ENCODE measurements at regions not wholly inside any gene's neighbourhood (a gene's known extent, or its start where the extent isn't known, plus 50 kb on each side); places are given as distances from the start of the nearest gene placed in this dataset.

DNA sequence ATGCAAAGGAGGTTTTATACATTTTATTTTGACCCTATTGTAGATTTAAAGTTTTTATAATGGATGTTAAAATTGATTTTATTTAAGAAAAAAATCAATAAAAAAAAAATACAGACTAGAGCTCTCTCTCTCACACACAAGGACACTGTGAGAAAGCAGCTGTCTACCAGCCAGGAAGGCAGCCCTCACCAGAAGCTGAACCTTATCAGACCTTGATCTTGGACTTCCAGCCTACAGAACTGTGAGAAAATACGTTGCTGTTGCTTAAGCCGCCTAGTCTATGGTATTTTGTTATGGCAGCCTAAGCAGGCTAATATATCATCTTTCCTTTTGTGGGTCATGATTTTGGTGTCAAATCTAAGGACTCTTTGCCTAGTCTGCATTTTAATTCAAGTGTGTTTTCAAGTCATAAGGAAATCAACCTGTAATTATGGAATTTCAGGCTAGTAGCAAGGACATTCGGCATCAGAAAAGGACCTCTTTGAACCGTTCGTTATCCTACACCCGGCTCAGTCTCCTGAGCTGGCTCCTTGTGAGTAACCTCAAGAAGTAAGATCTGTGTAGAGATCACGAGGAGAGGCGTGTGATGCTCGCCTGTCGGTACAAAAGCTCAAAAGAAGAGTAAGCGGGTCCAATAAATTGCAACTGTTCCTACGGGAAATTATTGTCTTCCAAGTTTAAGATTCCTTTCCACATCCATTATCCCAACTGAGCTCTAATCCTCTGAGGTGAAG lies 98.2 kb downstream of the PDCL3 start:
- DNase-seq: no peak

GRCh38 chr2:100662866-100663265 lies 100.1 kb downstream of the PDCL3 start:
- no peak for DNase-seq

DNA sequence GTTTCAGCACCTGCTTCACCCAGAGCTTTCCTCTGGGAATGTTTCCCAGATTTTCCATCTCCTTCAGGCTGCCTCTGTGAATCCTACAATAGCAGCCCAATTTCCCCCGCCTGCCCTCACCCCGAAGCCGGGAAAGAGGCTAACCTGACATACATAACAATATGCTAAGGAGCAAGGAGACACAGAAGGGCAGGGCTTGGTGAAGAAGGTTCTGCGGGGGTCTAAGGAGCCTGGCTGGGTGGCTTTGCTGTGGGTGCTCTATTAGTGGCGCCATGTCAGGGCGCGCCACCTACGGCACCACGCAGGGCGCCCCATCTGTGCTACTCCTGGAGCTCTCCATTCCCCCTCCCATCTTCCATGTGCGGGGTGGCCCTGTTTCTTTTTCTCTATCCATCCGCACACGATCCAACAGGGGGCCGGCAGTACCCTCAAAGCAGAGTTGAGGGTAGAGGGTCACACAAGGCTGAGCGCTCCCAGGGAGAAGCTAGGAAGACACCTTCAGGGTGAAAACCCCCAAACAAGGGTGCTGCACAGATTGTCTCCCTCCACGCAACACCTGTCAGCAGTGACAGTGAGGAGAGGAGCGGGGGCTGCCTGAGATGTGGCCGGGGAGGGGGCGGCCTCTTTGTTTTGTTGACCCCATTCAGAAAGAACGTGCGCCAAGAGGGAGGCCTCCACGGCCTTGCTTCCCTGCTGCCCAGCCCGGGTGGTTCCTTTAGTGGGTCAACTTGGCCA lies 101.4 kb downstream of the PDCL3 start:
- DNase-seq: no peak

- no peak for DNase-seq
Observed at GRCh38 chr2:100664756-100665101, 101.9 kb downstream of the PDCL3 start.

DNA sequence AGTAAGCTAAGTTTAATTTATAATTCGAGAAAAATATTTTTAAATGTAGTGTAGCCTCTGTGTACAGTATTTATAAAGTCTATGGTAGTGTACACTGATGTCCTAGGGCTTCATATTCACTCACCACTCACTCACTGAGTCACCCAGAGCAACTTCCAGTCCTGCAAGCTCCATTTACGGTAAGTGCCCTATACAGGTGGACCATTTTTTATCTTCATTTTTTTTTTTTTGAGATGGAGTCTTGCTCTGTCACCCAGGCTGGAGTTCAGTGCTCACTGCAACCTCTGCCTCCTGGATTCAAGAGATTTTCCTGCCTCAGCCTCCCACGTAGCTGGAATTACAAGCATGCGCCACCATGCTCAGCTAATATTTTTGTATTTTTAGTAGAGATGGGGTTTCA lies 104.2 kb downstream of the PDCL3 start:
- DNase-seq: no peak

- no peak for DNase-seq
Observed at GRCh38 chr2:100667801-100668200, 105.0 kb downstream of the PDCL3 start.

DNA sequence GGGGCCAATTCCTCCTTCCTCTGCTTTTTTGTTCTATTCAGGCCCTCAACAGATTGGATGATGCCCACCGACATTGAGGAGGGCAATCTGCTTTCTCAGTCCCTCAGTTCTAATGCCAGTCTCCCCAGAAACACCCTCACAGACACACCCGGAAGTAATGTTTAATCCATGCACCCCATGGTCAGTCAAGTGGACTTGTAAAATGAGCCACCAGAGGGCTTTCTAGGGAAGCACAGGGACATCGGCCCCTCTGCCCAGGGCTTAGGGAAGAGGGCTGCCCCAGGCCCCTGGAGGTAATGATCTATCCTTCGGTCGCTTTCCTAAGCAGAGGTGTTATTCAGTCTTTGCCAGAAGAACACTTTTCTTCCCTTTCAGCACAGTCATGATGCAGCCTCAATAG lies 107.4 kb downstream of the PDCL3 start:
- DNase-seq: no peak

GRCh38 chr2:100673115-100673514 lies 110.3 kb downstream of the PDCL3 start:
- no peak for DNase-seq

DNA sequence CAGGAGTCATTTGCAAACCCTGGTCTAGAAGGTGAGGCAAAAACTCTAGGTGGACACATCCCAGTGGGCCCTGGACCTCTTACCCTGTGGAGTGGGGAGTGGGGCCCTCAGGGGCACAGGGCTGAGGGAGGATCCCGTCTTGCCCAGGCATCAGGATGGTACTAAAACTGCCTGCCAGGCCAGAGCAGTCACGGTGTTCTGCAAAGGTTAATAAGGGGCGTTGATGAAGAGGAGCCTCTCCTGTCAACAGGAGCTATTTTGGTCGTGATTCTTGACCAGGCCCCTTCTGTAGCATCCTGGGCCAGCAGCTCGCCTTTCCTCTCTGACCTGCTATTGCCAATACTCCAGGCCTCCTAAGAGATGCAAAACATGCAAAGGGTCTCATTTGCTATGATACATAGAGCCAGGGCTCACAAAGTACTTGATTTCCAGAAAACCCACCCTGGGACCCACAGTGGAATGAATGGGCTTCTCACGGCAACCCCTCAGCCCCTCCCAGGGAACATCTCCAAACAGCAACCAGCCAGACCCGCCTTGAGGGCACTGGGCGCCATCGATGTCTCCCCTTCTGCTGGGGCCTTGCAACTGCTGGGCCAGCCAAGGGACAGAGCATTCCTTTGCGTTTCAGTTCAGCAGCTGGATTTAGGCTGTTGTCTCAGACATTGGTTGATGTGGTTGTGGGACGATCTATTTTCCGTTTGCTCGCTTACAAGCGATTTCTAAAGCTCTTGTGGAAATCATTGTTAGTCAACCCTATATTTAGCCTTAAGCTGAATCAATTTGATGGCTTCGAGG lies 111.1 kb downstream of the PDCL3 start:
- no peak for DNase-seq

- DNase-seq: no peak
Observed at GRCh38 chr2:100674666-100675065, 111.9 kb downstream of the PDCL3 start.

DNA sequence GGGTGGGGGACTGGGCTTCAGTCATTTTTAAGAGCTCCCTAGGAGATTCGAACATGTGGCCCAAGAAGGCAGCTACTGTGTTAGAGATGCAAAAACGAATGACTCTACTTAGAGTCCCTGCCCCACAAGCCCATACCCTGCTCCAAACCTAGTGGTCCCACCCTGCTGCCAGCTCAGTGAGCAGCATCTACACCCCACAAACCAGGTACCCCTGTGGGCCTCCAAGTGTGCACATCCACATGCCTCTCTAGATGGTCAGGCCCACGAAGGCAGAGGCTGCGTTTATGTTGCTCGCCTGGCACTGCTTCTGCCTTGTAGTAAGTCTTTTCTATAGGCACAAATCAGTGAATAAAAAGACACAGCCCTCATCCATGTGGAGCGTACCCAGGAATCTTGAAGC lies 112.6 kb downstream of the PDCL3 start:
- DNase-seq: no peak

- DNase-seq: no peak
Observed at GRCh38 chr2:100675855-100676254, 113.1 kb downstream of the PDCL3 start.

DNA sequence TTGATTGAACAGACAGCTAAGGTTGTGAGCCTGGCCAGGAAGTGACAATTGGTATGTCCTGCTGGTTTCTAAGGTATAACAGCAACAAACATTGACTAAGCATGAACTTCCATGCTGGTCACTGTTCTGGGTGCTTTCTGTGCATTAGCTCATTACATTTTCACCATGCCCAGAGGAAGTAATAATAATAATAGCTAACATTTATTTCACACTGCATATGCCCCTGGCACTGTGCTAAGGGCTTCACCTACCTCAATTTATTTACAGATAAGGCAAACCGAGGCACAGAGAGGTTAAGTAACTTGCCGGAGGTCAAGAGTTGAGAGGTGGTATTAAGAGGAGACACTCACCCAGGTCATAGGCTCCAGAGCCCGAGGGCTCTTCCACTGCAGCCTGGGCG lies 113.6 kb downstream of the PDCL3 start:
- no peak for DNase-seq

DNA sequence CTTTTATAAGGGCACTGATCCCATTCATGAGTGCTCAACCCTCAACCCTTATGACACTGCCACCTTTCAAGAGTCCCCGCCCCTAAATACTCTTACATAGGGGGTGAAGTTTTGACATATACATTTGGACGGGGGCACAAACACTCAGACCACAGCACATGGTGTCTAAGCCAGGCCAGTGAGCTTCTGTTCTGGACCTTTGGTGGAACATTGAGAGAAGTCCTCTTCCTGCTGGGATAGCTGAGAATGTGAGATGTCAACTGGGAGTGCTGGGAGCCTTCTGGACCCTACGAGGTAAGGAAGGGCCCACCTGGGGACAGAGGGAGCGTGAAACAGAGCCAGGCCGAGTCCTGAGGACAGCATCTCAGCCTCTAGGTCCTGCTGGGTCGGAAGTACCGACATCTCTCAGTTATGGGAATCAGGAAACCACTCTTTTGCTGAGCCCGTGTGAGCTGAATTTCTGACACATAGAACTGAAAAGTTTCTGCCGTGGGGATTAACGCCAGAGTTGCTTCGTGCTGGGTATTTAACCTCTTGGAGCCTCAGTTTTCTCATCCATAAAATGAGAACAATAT lies 114.9 kb downstream of the PDCL3 start:
- no peak for DNase-seq

DNA sequence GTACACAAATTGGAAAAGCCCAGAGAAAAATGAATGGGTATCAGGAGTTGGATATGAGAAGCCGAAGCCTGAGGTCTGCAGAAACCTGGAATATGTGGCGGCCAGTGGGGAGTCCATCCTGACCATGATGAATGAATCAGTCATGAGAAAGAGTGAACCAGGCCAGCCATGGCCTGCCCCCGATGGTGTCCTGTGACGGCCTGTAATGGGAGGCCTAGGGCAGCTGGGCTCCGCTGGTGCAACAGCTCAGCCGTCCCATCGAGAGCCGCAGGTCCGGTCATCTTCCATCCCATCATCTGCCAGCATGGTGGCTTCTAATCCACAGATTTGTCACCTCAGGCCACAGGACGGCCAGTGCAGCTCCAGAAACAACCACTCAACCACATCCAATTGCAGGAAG lies 116.4 kb downstream of the PDCL3 start:
- no peak for DNase-seq

- DNase-seq: no peak
Observed at GRCh38 chr2:100682536-100682935, 119.7 kb downstream of the PDCL3 start.

- no peak for DNase-seq
Observed at GRCh38 chr2:100683231-100683630, 120.4 kb downstream of the PDCL3 start.

GRCh38 chr2:100691846-100692245 lies 128.1 kb upstream of the NPAS2 start:
- DNase-seq: no peak

- no peak for DNase-seq
Observed at GRCh38 chr2:100692381-100692780, 127.6 kb upstream of the NPAS2 start.

- DNase-seq: no peak
Observed at GRCh38 chr2:100692906-100693305, 127.0 kb upstream of the NPAS2 start.

DNA sequence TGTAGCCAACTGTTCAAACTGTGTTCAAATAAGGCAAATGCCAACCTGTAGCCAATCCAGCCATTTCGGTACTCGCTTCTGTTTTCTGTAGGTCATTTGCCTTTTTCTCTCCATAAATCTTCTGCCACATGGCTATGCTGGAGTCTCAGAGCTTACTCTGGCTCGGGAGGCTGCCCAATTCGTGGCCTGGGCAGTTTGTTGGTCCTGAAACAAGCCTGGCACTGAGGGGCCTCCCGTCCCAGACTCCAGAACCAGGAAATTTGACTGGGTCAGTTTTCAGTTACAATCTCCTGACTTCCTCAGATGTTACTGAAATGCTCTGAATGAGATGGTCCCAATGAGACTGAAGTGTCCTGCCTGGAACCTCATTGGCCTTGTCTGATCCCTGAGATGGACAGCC lies 120.8 kb upstream of the NPAS2 start:
- DNase-seq: no peak

DNA sequence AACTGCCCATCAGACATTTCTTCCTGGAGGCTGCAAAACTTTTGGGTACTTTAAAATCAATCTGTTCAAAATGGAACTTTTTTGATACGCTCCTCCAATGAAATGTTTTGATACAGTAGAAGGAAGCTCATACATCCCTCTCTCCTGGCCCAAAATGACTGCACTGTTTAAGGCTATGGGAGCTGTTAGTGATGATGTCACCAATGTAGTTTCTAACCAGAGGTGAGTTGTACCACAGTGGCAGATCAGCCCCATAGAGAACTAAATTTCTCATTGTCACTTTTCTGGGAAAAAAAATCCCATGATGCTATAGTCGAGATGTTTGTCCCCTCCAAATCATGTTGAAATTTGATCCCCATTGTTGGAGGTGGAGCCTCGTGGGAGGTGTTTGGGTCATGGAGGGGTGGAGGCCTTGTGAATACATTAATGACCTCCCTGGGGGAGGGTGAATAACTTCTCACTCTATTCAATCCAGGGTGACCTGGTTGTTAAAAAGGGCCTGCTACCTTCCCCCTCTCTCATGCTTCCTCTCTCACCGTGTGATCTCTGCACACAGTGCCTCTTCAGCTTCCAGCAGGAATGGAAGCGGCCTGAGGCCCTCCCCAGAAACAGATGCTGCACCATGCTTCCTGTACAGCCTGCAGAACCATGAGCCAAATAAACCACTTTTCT lies 117.4 kb upstream of the NPAS2 start:
- no peak for DNase-seq

DNA sequence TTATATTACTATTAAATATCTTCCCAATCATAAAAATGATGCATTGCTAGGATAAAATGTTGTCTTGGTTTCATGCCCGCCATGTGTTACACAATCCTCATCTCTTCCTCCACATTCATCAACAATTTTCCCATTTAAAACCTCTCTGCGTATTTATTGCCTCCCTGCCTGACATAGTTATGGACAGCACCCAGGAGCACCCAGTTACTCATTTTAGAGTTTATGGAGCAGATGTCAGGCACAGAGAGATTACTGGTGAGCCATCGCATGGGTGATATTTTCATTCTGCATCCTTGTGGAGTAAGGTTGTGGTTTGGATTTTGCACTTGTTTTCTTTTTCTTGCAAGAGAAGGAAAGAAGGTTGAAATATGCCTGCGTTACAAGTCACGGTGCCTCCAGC lies 116.7 kb upstream of the NPAS2 start:
- no peak for DNase-seq
